ENCODE measurements at regions not wholly inside any gene's neighbourhood (a gene's known extent, or its start where the extent isn't known, plus 50 kb on each side); places are given as distances from the start of the nearest gene placed in this dataset.

- dilution Hi-C loops (cut with MboI; ENCODE audit: extremely low pct_ligation_motif_present, low sequenced_read_pairs) = no loop called here
- TF ChIP-seq EZH2 (IDR thresholded peaks at IDR 0.05; ENCODE audit: low read length) = no peak
- TF ChIP-seq, protein P1, sequence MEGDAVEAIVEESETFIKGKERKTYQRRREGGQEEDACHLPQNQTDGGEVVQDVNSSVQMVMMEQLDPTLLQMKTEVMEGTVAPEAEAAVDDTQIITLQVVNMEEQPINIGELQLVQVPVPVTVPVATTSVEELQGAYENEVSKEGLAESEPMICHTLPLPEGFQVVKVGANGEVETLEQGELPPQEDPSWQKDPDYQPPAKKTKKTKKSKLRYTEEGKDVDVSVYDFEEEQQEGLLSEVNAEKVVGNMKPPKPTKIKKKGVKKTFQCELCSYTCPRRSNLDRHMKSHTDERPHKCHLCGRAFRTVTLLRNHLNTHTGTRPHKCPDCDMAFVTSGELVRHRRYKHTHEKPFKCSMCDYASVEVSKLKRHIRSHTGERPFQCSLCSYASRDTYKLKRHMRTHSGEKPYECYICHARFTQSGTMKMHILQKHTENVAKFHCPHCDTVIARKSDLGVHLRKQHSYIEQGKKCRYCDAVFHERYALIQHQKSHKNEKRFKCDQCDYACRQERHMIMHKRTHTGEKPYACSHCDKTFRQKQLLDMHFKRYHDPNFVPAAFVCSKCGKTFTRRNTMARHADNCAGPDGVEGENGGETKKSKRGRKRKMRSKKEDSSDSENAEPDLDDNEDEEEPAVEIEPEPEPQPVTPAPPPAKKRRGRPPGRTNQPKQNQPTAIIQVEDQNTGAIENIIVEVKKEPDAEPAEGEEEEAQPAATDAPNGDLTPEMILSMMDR (optimal IDR thresholded peaks at IDR 0.05 in 1 of 3, IDR thresholded peaks at IDR 0.05 in 1 of 3, conservative IDR thresholded peaks at IDR 0.05 in 1 of 3; ENCODE audit: extremely low read depth in 1 of 3, insufficient read depth in 2 of 3, low read length in 3 of 3) = no peak
- Histone ChIP-seq H3K9ac (ENCODE audit: control insufficient read depth, extremely low read depth, insufficient read depth, low read length) (no peak overlapping the region), H3K4me3 (ENCODE audit: control insufficient read depth in 2 of 3, extremely low read depth in 1 of 3, insufficient read depth in 2 of 3, low read depth in 1 of 3, low read length in 3 of 3) (no peak overlapping the region), H3K4me2 (ENCODE audit: control insufficient read depth, extremely low read depth, insufficient read depth, low read depth, low read length) (no peak overlapping the region), H3K4me1 (ENCODE audit: control insufficient read depth, extremely low read depth, insufficient read depth, low read length) (peaks cover 21% of the 10 kb centered on the region), H4K20me1 (ENCODE audit: control insufficient read depth, extremely low read depth, insufficient read depth, low read length) (no peaks in the 10 kb centered on the region), H3K36me3 (ENCODE audit: control insufficient read depth in 2 of 2, extremely low read depth in 1 of 2, insufficient read depth in 2 of 2, low read length in 2 of 2) (no peaks in the 10 kb centered on the region), H2AFZ (ENCODE audit: control insufficient read depth, low read length) (no peak overlapping the region), H3K79me2 (ENCODE audit: control insufficient read depth, insufficient read depth, low read length) (no peaks in the 10 kb centered on the region), H3K27ac (ENCODE audit: control insufficient read depth, insufficient read depth, low read length) (no peak overlapping the region), H3K9me3 (ENCODE audit: control insufficient read depth, low read depth, low read length) (no peaks in the 10 kb centered on the region), H3K27me3 (ENCODE audit: control insufficient read depth, extremely low read depth, insufficient read depth, low read length) (no peaks in the 10 kb centered on the region), H3K9me1 (ENCODE audit: control insufficient read depth, extremely low read depth, insufficient read depth, low read length) (no peaks in the 10 kb centered on the region)
- FAIRE-seq (no peak), DNase-seq (ENCODE audit: low read depth, low spot score) (no peak)
Measured at GRCh38 chr7:17039372-17039771, 157.6 kb upstream of the AGR3 start.

- Histone ChIP-seq H3K27ac (ENCODE audit: control insufficient read depth, insufficient read depth, low read length) (no peak overlapping the region), H3K4me3 (ENCODE audit: control insufficient read depth in 2 of 3, extremely low read depth in 1 of 3, insufficient read depth in 2 of 3, low read depth in 1 of 3, low read length in 3 of 3) (no peak overlapping the region), H3K9me3 (ENCODE audit: control insufficient read depth, low read depth, low read length) (no peaks in the 10 kb centered on the region), H4K20me1 (ENCODE audit: control insufficient read depth, extremely low read depth, insufficient read depth, low read length) (no peaks in the 10 kb centered on the region), H3K27me3 (ENCODE audit: control insufficient read depth, extremely low read depth, insufficient read depth, low read length) (no peaks in the 10 kb centered on the region), H3K4me2 (ENCODE audit: control insufficient read depth, extremely low read depth, insufficient read depth, low read depth, low read length) (no peak overlapping the region), H3K79me2 (ENCODE audit: control insufficient read depth, insufficient read depth, low read length) (no peaks in the 10 kb centered on the region), H3K4me1 (ENCODE audit: control insufficient read depth, extremely low read depth, insufficient read depth, low read length) (peaks cover 21% of the 10 kb centered on the region), H3K9ac (ENCODE audit: control insufficient read depth, extremely low read depth, insufficient read depth, low read length) (no peak overlapping the region), H2AFZ (ENCODE audit: control insufficient read depth, low read length) (no peak overlapping the region), H3K36me3 (ENCODE audit: control insufficient read depth in 2 of 2, extremely low read depth in 1 of 2, insufficient read depth in 2 of 2, low read length in 2 of 2) (no peaks in the 10 kb centered on the region), H3K9me1 (ENCODE audit: control insufficient read depth, extremely low read depth, insufficient read depth, low read length) (no peaks in the 10 kb centered on the region)
- FAIRE-seq = no peak
- TF ChIP-seq, protein P1 (optimal IDR thresholded peaks at IDR 0.05 in 1 of 3, IDR thresholded peaks at IDR 0.05 in 1 of 3, conservative IDR thresholded peaks at IDR 0.05 in 1 of 3; ENCODE audit: extremely low read depth in 1 of 3, insufficient read depth in 2 of 3, low read length in 3 of 3) = no peak
- TF ChIP-seq EZH2 (IDR thresholded peaks at IDR 0.05; ENCODE audit: low read length) = no peak
- dilution Hi-C loops (cut with MboI; ENCODE audit: extremely low pct_ligation_motif_present, low sequenced_read_pairs) = no loop called here
- no peak for DNase-seq (ENCODE audit: low read depth, low spot score)
Measured at GRCh38 chr7:17040716-17041115, 158.9 kb upstream of the AGR3 start.

Data from keratinocyte (primary cell).